Right atrium auricular region (tissue), 2 donors: ENCODE measurements at regions not wholly inside any gene's neighbourhood (a gene's known extent, or its start where the extent isn't known, plus 50 kb on each side); places are given as distances from the start of the nearest gene placed in this dataset.
A peak's percentile ranks its signal among the peaks of the same experiment; 100 is the strongest.

Experiments used
- DNase-seq: peaks from one replicate; pipeline ENCODE4 v3.0.0-alpha.2; 2019; ENCODE audit warnings: low spot score
- H3K27ac ChIP-seq, 2 donors: fragments of 200-600 bp; sonication (generic); 1 replicate in 1 of 2; 2 replicates in 1 of 2; pipeline ENCODE4 v1.5.1; 2016 to 2019
- H3K27me3 ChIP-seq, 2 donors: fragments of 200-600 bp; sonication (generic); one replicate each; pipeline versions ENCODE4 v1.5.1 to v1.6.0; 2017 to 2019
- H3K36me3 ChIP-seq: fragments of 200-600 bp; sonication (generic); one replicate; pipeline ENCODE4 v1.5.1; 2016
- H3K4me1 ChIP-seq, 2 donors: fragments of 200-600 bp; sonication (generic); one replicate each; pipeline versions ENCODE4 v1.5.1 to v1.6.0; 2017 to 2019
- H3K4me3 ChIP-seq, 2 donors: fragments of 200-600 bp; sonication (generic); 1 replicate in 1 of 2; 2 replicates in 1 of 2; pipeline ENCODE4 v1.5.1; 2017 to 2019; ENCODE audit warnings: mild to moderate bottlenecking in 1 of 2, moderate library complexity in 1 of 2
- H3K9me3 ChIP-seq, 2 donors: fragments of 200-600 bp; sonication (generic); one replicate each; pipeline ENCODE4 v1.5.1; 2019
- TF ChIP-seq, protein P1 (sequence below), 2 donors: fragments of 200-600 bp; sonication (generic); IDR thresholded peaks; one replicate each; pipeline ENCODE4 v1.5.1; 2019; ENCODE audit warnings: antibody characterized with exemption in 2 of 2

DNA sequence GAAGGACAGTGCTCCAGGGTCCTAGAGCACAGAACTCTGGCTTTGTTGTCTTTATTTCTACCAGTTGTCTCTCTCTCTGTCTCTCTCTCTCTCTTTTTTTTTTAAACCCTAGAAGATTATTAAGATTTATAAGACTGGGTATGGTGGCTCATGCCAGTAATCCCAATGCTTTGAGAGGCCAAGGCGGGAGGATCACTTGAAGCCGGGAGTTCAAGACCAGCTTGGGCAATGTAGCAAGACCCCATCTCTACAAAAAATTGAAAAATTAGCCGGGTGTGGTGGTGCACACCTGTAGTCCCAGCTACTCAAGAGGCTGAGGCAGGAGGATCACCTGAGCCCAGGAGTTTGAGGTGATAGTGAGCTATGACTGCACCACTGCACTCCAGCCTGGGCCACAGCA is 65.0 kb upstream of the ABL1 start:
- no peak for DNase-seq
- Histone ChIP-seq H3K4me1 (peaks cover 0 to 33% of the 10 kb centered on the region in 2 donors), H3K36me3 (no peaks in the 10 kb centered on the region)

DNA sequence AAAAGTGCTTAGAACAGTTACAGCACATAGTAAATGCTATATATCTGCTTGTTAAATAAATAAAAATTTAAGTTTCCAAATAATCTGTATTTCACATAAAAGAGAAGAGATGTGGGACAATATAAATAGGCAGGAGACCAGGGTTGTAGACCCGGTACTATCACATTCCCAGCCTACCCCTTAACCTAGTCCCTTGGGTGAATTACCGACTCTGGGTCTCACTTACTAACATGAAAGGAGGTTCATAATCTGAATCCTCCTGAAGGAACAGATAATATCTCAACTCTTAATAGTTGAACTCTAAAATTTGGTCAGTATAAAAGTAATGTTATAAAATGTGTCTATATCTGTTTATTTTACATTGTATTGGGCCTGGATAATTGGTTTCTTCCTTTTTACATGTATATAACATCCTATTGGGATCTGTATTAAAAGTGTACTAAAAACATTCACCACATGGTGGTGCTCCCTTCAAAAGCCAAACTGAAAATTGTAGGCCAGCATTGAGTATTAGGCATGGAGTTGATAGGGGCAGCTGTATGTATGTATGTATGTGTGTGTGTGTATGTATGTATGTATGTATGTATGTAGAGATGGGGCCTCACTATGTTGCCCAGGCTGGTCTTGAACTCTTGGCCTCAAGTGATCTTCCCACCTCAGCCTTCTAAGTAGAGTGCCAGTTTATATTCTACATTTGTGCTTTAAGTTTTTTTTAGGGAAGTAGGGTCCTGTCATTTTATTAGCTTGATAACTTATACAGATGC is 64.2 kb upstream of the ABL1 start:
- H3K27me3 ChIP-seq = no peaks in the 10 kb centered on the region
- no peak overlapping the region for H3K27ac ChIP-seq
- peaks cover 0 to 3% of the 10 kb centered on the region in 2 donors for H3K9me3 ChIP-seq
- DNase-seq = no peak
- TF ChIP-seq, protein P1, sequence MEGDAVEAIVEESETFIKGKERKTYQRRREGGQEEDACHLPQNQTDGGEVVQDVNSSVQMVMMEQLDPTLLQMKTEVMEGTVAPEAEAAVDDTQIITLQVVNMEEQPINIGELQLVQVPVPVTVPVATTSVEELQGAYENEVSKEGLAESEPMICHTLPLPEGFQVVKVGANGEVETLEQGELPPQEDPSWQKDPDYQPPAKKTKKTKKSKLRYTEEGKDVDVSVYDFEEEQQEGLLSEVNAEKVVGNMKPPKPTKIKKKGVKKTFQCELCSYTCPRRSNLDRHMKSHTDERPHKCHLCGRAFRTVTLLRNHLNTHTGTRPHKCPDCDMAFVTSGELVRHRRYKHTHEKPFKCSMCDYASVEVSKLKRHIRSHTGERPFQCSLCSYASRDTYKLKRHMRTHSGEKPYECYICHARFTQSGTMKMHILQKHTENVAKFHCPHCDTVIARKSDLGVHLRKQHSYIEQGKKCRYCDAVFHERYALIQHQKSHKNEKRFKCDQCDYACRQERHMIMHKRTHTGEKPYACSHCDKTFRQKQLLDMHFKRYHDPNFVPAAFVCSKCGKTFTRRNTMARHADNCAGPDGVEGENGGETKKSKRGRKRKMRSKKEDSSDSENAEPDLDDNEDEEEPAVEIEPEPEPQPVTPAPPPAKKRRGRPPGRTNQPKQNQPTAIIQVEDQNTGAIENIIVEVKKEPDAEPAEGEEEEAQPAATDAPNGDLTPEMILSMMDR (IDR thresholded peaks at IDR 0.05) = peak; percentile 38 to 78
- H3K4me3 ChIP-seq = no peak overlapping the region
- H3K4me1 ChIP-seq = peaks cover 0 to 28% of the 10 kb centered on the region in 2 donors
- H3K36me3 ChIP-seq = no peaks in the 10 kb centered on the region

More for the DNA sequence above, 65.0 kb upstream of the ABL1 start:
- Histone ChIP-seq H3K4me3 (no peak overlapping the region), H3K9me3 (no peaks in the 10 kb centered on the region), H3K27ac (no peak overlapping the region), H3K27me3 (no peaks in the 10 kb centered on the region)
- TF ChIP-seq, protein P1 (IDR thresholded peaks at IDR 0.05) = no peak

DNA sequence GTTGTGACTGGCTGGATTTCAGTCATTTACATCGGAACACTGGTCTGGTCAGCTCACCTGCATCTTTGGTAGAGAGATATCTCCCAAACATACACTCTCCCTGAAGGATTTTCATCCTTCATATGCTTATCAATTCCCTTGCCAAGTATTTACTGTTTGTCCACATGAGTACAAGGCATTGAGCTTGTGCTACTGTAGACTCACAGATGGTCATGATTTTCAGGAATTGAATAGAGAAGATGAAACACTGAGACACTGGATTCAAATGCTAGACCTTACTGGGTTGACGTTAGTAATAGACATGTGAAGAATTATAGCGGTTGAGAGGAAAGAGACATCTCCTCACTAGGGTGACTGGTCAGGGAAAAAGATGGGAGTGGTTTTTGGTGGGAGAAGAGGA is 62.9 kb upstream of the ABL1 start:
- Histone ChIP-seq H3K9me3 (peaks cover 0 to 3% of the 10 kb centered on the region in 2 donors), H3K27me3 (no peaks in the 10 kb centered on the region), H3K27ac (no peak overlapping the region), H3K4me3 (no peak overlapping the region), H3K36me3 (no peaks in the 10 kb centered on the region), H3K4me1 (peaks cover 0 to 15% of the 10 kb centered on the region in 2 donors)
- TF ChIP-seq, protein P1 (IDR thresholded peaks at IDR 0.05) = no peak
- no peak for DNase-seq

DNA sequence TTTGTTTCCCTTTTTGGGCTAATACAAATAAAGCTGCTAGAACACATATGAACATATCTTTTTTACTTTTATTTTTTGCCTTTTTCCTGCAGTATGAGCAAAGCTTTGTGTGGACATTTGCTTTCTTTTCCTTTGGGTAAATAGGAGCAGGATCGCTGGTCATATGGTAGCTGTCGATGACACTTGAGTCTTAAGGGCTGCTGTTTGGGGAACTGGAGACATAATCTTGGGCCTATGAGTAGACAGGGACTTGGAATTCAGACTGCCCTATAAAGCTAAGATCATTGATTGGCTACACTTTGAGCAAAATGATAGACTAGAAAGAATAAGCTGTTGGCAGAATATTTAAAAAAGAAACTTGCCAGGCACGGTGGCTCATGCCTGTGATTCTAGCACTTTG is 60.9 kb upstream of the ABL1 start:
- H3K36me3 ChIP-seq = no peaks in the 10 kb centered on the region
- no peak for DNase-seq
- TF ChIP-seq, protein P1 (IDR thresholded peaks at IDR 0.05) = no peak
- H3K4me1 ChIP-seq = peaks cover 0 to 7% of the 10 kb centered on the region in 2 donors
- no peak overlapping the region for H3K4me3 ChIP-seq
- no peak overlapping the region for H3K27ac ChIP-seq
- no peaks in the 10 kb centered on the region for H3K27me3 ChIP-seq
- peaks cover 0 to 3% of the 10 kb centered on the region in 2 donors for H3K9me3 ChIP-seq

DNA sequence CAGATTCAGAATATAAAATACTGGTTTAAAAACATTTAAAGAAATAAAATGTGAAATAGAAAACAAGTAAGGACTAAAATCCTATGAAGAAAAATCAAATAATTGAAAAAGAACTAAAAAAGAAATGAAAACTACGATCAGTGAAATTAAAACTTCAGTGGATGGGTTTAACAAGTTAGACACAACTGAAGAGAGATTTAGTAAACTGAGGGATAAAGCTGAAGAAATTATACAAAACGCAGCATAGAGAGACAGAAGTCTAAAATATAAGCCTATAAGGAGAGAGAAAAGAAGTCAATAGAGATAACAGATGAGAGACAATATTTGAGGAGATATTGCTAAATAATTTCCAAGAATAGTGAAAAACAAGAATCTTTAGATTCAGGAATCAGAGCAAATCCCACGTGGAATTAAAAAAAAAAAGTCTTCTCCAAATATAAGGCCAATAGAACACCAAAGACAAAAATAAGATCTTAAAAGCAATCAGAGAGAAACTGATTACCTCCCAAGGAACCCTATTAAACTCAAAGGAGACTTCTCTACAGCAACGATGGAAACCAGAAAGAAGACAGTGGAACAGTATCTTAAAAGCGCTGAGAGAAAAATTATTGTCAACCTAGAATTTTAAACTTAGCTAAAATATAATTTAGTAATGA is 59.6 kb upstream of the ABL1 start:
- Histone ChIP-seq H3K27me3 (no peaks in the 10 kb centered on the region), H3K4me1 (peaks cover 0 to 19% of the 10 kb centered on the region in 2 donors), H3K4me3 (no peak overlapping the region), H3K9me3 (peaks cover 0 to 3% of the 10 kb centered on the region in 2 donors), H3K36me3 (no peaks in the 10 kb centered on the region), H3K27ac (no peak overlapping the region)
- DNase-seq = no peak
- TF ChIP-seq, protein P1 (IDR thresholded peaks at IDR 0.05) = no peak
